GM18502 (cell line): ENCODE measurements at regions not wholly inside any gene's neighbourhood (a gene's known extent, or its start where the extent isn't known, plus 50 kb on each side); places are given as distances from the start of the nearest gene placed in this dataset.

Source experiments
- ATAC-seq: cut with Tn5 transposase; IDR thresholded peaks from one replicate; pipeline ENCODE4 v1.9.1; 2021; ENCODE audit warnings: mild to moderate bottlenecking; ENCODE audit not compliant: unreplicated experiment, poor library complexity

DNA sequence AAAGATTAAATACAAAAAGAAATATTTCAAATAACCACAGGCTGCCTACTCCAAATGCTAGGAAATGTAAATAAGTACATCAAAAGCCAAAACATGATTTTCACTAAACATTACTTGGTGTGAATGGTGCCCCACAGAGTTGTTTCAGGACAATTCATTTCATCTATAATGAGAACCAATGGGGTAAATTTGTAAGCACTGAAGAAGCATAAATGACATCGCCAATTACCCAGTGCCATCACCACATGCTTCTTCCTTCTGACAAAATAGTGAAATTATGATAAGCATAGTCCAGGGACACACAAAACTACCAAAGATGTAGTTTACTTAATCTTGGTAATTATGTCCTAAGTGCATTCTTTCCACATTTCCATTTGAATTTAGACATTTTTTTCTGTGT is 510.4 kb upstream of the TYRP1 start:
- ATAC-seq = no peak

DNA sequence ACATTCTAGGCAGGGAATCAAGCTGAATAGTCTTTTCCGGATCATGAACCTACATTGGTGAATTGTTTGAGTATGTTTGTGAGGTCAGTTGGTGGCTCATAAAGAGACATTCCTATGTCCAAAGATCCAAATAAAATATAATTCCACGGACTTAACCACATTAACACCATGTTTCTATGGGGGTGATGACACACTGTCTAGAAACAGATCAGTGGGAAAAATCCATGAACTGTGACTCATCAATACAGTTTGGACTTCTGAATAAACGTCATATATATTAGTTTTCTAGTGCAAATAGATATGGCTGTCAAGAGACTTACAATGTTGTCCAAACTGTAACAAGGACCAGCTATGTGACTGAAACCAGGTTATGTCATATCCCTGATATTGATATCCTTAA is 509.9 kb upstream of the TYRP1 start:
- no peak for ATAC-seq

DNA sequence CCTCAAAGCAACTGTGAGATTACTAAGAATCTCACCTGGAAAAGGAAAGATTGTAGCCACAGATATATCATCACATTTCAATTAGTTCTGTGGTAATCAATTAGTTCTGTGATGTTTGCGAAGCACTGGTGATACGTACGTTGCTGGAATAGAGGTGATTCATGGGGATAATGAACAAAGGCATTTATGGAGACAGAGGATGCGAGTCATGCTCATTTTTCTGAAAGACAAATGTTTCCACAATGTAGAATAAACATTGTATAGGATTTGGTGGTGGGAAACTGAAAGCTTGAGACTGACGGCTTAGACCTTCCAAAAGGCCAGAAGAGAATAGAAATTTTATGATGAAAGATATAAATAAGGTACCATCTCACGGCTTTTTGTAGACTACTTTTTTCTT is 507.3 kb upstream of the TYRP1 start:
- no peak for ATAC-seq

DNA sequence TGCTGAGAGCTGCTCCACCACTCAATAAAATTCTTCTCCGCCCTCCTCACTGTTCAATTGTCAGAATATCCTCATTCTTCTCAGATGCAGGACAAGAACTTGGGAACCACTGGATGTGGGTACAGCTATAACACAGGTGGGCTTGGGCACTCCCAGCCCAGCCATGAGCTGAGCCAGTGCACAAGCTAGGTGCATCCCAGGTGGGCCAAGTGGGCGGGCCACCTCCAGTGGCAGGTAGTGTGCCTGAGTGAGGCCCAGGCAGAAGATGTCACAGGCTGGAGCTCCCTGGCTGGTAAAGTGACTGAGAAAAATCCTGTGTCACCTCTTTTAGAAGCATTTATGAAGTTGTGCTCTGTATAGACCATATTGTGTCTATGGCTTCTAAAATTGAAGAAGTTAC is 501.6 kb upstream of the TYRP1 start:
- ATAC-seq = no peak

DNA sequence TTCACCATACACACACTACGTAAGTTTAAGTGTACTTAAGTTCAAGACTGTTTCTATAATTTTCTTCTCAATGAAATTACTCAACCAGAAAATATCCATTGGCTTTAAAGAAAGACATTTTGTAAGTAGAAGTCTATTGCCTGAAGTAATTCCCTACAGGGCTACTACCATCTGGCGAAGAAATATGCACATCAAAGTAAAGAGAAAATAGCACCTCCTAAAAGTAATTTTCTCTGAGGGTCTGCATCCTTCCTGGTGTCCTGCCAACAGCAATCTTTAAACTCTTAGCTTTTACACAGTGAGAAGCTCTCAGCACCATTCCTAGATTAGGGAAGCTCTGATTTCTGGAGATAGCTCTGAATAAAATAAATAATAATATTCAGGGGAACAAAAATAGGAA is 498.5 kb upstream of the TYRP1 start:
- no peak for ATAC-seq

DNA sequence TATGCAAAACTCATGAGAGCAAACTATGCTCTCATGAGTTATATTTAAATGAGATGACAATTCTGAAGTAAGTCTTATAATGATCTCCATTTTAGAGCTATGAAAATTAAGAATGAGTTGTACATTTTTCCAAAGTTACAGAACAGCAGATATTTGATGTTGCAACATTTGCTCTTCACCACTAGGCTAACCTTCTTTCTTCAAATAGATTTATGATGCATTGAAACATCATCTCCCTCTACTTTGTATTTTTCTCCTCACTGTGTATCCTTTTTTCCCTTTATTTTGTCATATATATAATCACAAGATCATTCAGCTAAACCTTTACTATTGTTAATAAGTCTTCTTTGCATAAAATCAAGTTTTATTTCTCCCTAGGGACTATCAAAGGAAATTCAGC is 497.7 kb upstream of the TYRP1 start:
- no peak for ATAC-seq

DNA sequence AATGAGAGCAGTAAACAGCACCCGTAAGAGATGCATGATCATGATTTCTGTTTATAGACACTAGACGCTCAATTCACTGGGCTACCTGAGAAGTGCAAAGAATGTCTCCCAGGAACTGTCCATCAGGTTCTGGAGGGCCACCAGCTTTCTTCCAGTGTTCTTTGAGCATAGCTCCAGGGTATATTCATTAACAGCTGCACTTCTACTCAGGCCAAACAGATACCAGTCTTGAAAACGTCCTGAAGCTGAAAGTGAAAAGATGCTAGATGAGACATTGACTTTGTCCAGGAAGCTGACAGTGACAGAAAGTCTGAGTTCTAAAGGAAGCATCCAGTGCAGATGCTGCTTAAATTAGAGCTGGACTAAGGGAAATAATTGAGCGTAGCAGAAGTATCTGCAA is 488.7 kb upstream of the TYRP1 start:
- no peak for ATAC-seq

DNA sequence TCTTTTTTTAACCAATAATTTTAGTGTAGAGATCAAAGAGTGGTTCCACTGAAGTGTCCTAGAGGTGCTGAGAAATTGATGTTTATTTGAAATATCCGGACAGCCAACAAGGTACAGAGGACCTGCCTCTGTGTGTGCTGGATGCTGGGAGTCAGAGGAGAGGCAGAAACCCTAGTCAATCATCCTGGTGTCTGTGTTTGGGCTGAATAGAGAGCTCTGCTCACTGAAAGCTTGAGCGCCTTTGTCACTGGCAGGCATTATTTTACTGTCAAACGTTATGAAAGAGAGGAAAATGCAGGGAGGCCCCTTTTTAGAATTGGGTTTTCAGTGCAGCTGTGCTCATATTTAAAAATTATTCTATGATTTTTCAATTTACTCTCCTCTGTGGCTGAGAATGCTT is 480.3 kb upstream of the TYRP1 start:
- no peak for ATAC-seq

DNA sequence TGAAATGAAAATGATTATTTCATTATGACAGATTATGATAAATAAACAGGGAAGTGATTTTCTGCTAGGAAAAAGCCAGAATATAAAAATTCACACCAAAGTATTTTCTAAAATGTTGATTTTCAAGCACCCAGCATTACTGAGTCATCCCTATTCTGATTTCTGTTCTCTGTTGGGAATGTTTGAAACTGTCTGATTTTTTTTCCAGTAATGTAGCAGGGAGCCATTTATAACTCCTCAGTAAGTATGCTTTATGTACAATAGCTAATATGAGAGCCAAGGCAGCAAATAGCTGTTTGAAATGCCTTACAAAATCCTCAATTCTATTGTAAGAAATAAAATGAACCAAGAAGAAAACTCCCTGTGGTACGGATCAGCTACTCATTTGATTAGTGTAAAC is 471.7 kb upstream of the TYRP1 start:
- ATAC-seq = no peak

DNA sequence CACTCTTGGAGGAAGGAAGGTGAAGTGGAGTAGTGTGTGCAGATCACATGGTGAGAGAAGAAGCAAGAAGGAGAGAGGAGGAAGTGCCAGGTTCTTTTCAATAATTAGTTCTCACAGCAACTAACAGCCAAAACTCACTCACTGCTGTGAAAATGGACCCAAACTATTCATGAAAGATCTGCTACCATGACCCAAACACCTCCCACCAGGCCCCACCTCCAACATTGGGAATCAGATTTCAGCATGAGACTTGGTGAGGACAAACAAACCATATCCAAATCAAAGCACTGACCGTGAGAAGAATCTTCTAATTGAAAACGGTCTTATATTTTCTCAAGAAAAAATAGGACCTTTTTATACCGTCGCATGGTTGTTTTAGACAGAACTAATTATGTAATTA is 468.7 kb upstream of the TYRP1 start:
- no peak for ATAC-seq

DNA sequence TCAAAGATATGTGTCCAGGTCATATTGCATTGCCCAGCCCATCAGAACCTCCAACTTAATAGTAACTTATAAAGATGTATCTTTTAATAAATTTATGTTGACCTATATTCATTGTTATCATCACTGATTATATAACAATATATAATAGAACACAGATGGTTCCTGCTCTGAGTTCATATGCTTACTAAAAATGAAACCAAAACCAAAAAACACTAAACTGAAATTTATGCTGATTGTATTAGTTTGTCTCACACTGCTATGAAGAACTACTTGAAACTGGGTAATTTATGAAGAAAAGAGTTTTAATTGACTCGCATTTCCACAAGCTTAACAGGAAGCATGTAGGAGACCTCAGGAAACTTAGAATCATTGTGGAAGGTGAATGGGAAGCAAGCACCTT is 462.5 kb upstream of the TYRP1 start:
- ATAC-seq = no peak

DNA sequence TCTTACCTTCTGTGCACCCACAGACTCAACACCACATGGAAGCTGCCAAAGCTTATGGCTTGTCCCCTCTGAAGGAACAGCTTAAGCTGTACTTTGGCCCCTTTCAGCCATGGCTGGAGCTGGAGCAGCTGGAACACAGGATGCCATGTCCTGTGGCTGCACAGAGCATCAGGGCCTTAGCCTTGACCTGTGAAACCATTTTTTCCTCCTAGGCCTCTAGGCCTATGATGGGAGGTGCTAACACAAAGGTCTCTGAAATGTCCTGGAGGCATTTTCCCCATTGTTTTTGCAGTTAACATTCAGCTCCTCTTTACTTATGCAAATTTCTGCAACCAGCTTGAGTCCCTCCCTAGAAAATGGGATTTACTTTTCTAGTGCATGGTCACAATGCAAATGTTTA is 461.4 kb upstream of the TYRP1 start:
- no peak for ATAC-seq

DNA sequence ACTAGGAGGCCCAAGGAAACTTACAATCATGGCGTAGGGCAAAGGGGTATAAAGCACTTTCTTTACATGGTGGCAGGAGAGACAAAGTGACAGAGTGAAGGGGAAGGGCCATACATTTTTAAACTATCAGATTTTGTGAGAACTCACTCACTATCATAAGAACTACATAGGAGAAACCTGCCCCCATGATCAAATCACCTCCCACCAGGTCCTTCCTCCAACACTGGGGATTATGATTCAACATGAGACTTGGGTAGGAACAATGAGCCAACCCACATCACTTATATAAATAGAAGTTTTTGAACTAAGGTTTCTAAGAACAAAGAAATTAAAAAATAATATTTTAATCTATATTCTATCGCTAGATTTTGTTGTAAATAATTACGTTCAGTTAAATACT is 460.3 kb upstream of the TYRP1 start:
- no peak for ATAC-seq

DNA sequence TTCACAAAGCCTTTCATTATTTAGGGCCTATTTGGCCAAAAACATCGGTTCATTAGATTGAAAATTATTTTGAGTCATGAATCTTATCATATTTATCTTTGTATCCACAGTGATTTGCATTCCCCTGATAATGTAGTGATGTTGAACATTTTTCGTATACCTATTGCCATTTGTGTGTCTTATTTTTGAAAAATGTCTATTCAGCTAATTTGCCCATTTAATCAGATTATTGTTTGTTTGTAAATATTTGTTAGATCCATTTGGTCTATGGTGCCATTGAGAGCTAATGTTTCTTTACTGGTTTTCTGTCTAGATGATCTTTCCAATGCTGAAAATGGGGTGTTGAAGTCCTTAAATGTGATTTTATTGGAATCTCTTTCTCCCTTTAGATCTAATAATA is 439.2 kb upstream of the TYRP1 start:
- ATAC-seq = no peak

DNA sequence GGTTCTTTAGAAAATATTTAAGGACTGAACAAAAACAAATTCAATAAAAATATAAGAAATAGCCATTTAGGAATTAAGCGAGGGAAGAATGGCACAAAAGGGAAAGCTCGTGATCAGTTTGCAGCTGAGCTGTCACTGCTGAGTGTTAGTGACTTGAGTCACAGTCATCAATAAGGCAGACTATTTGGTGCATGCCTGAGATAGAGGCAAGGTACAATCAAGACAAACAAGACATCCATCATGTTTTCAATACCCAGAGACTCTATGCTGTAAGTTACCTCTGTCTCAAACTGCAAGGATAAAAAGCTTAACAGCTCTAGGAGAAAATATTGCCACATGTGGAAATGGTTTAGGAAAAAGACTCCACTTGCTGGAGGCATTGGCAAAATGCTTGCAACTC is 426.4 kb upstream of the TYRP1 start:
- ATAC-seq = no peak

DNA sequence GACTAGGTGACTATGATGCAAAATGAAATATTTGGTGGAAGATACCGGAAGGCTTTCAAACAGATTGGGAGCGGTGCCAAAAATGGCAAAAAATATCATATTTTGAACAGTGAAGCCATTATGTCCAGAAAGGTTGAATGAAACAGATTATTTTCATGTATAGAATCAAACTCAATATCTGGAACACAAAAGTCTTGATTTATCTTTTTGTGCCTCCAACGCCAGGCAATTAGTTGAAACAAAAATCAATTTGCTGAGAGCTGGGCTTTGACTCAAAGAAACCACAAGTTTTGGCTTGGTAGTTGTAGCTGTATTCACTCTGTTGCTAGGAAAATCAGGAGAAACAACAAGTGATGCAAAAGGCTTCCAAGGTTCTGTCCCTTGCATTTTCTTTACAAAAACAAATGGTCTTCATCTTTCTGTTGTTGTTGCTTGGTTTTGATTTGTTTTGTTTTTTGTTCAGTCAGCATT is 421.7 kb upstream of the TYRP1 start:
- ATAC-seq = no peak

DNA sequence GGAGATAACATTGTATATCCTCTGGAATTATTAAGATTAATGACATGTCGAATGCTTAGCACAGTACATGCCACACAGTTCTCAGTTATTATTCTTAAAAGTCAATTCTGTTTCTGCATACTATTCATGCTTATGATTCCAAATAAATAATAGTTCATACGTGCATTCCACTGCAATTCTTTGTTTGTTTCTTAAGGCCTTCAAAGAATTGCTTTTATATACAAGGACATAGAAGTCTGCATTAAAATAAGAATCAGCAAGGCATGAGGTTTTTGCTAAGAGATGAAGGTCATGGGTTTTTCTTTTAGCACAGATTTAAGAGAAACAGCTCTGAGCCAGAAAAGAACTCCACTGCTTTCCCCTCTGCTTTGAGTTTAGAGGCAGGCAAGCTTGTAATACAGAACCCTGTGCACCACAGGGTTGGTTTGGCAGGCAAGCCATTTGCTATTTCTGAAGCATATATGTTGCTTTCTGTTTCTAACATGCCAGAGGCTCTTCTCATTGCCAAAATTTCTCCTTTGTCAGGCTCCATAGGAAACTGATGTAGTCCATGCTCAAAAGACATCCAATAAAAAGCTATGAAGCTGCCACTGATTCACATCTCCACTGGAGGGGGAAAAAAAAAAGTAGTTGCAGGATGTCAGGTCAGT is 420.6 kb upstream of the TYRP1 start:
- no peak for ATAC-seq

DNA sequence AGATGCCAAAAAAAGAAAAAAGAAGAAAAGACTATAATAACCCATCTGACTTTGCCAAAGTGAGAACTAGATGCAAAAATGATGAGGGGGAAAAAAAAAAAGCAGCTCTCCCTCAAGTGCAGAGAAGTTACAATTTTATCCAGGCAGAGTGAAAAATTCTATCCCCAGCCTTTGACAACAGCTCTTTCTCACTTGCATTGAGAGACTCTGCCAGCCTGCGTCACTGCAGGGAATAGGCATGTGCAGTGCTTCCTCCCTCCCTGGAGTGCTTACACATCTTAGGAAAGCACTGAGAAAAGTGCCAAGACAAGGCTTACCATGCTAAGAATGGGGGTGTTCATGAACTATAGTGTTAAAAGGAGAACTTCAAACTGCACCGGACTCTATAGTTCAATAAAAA is 418.6 kb upstream of the TYRP1 start:
- ATAC-seq = no peak

DNA sequence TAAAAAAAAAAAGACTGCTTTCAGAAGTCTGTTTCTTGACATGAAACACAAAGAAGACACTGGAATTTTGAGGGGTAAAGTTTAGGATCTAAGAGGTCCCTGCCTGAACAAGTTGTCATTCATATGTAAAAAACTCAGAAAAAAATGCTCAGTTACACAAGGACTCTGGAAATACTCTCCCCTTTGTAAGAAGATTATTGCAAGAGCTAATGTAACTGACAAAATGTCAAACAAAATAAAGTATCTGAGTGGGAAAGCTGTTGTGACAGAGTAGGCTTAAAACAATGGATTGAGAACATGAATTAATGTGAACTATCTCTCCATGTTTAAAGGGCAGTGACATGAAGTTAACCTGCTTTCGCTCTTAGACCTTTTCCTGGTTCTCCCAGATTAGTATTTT is 416.7 kb upstream of the TYRP1 start:
- no peak for ATAC-seq

DNA sequence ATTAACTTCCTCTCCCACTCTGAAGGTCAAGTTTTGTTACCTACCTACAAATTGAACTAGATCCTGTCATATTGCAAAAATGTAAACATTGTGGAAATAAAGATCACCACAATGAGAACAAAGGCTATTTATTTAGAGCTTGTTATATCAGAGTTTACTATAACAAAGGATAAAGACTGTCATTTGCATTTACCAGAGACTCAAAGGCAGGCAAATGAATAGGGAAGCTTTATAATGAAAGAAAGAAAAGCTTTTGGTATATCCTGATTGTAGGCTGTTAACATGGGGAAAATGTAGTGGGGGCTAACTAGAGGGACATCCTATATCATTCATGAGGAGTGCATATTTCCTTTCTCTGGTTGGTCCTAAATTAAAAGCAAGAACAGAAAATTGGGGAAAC is 403.5 kb upstream of the TYRP1 start:
- no peak for ATAC-seq

DNA sequence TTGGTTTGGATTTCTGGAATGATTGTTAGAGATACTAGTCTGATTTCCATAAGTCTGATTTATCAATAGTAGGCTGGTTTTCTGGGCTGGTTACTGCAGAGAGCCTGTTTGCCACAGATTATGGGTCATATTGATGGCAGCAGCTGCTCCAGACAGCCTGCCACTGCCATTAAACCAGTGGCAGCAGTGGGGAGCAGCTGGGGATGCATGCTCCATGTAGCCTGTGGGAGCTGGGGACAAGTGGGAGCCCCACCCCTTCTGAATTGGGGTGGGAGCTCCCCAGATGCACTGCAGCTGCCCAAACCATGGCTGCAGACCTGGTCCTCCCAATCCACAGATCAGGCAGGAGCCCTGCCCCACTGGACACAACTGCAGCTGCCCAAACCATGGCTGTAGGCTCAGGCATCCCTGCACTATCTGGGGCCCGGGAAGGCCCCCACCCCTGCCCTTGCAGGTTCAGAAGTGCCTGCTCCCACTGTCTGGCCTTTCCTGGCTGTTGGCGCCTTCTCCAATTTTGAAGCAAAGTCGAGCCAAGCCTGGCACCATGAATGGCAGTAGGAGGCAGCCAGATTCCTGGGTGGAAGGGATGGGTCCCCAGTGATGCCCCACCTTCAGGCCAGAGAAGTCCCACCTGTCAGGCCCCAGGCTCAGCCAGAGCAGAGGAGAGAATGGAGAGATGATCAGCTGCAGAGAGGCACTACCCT is 402.9 kb upstream of the TYRP1 start:
- no peak for ATAC-seq

DNA sequence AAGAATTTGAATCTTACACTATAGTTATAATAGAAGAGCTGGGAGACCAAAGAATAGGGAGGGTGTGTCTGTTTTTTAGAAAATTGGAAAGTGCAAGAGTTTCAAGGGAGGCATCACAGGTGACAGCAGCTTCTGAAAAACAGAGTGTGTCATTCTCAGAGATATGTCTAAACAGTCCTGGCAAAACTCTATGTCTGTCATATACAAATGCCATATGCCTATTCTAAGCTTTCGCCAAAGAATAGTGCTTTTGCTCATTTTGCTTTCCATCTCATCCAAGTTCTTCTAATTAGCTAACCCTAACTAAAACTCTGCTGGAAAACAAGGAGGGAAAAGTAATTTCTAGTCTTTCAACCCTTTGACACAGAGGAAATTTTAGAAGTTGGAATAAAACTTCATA is 388.0 kb upstream of the TYRP1 start:
- ATAC-seq = no peak
